ENCODE measurements at regions not wholly inside any gene's neighbourhood (a gene's known extent, or its start where the extent isn't known, plus 50 kb on each side); places are given as distances from the start of the nearest gene placed in this dataset.

DNA sequence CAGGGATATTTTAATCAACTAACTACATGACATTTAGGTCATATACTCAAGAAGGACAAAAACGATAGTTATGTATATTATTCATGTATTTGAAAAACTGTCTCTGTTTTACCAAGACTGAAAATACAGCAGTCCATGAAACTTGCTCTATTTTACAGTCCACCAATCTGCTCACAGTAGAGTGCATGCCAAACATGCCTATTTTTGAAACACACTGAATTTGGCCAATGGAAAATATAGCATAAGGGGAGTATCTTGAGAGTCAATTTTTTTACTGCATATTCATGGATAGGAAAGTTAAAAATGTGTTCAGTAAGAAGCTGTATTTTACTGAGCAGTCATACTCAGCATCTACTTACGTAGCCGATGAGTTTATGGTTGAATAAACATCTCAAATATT is 621.2 kb upstream of the CHORDC1 start:
- TF ChIP-seq CTCF (IDR thresholded peaks at IDR 0.05; ENCODE audit: extremely low read depth in 1 of 2, insufficient read depth in 1 of 2, low read depth in 1 of 2, low read length in 2 of 2) (no peak), POLR2A (IDR thresholded peaks at IDR 0.05; ENCODE audit: low read depth, low read length) (no peak), EZH2 (IDR thresholded peaks at IDR 0.05; ENCODE audit: borderline replicate concordance, low read depth, low read length, severe bottlenecking) (no peak), POLR2AphosphoS5 (IDR thresholded peaks at IDR 0.05; ENCODE audit: insufficient read depth, low read depth, low read length) (no peak)
- TF ChIP-seq, protein P1, sequence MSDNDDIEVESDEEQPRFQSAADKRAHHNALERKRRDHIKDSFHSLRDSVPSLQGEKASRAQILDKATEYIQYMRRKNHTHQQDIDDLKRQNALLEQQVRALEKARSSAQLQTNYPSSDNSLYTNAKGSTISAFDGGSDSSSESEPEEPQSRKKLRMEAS (IDR thresholded peaks at IDR 0.05; ENCODE audit: insufficient read depth, insufficient read length), result no peak

Measured in endothelial cell of umbilical vein (primary cell).